ENCODE measurements at regions not wholly inside any gene's neighbourhood (a gene's known extent, or its start where the extent isn't known, plus 50 kb on each side); places are given as distances from the start of the nearest gene placed in this dataset.

DNA sequence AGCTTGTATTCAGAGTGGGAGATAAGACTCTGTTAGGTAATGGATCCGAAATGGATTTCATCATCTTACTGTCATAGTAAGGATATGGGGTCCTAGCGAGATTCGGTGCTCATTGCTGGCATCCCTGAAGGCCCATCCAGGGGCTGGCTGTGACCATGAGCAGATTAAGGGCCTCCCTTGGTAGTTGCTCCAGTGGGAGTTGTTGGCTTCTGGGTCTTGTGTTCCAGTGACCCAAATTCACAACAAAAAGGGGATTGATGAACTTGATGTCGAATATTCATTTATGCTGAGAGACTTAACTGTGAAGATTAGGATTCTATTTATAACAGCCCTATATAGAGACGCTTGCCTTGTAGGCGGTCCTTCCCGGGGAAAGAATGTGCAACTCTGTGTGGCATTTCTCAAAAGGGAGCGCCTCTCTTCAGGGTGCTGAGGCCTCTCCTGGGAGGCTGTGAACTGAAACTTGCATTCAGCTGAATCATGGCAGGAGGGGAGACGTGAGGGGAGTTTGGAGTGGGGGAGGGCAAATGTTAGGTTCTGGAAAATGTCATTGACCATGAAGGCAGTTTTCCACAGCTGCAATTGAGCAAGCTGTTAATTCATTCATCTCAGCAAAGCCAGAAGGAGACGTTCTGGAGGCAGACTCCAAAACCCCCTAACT, 233.1 kb upstream of the FZD8 start:
- TF ChIP-seq, protein P1, sequence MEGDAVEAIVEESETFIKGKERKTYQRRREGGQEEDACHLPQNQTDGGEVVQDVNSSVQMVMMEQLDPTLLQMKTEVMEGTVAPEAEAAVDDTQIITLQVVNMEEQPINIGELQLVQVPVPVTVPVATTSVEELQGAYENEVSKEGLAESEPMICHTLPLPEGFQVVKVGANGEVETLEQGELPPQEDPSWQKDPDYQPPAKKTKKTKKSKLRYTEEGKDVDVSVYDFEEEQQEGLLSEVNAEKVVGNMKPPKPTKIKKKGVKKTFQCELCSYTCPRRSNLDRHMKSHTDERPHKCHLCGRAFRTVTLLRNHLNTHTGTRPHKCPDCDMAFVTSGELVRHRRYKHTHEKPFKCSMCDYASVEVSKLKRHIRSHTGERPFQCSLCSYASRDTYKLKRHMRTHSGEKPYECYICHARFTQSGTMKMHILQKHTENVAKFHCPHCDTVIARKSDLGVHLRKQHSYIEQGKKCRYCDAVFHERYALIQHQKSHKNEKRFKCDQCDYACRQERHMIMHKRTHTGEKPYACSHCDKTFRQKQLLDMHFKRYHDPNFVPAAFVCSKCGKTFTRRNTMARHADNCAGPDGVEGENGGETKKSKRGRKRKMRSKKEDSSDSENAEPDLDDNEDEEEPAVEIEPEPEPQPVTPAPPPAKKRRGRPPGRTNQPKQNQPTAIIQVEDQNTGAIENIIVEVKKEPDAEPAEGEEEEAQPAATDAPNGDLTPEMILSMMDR (conservative IDR thresholded peaks at IDR 0.05; ENCODE audit: low read depth, low read length), result no peak
- no peak for TF ChIP-seq EZH2 (IDR thresholded peaks at IDR 0.05; ENCODE audit: borderline replicate concordance, low read depth, low read length, poor library complexity, severe bottlenecking)

Measured in A673 (cell line).